Breast epithelium (tissue), 4 donors: ENCODE measurements at regions not wholly inside any gene's neighbourhood (a gene's known extent, or its start where the extent isn't known, plus 50 kb on each side); places are given as distances from the start of the nearest gene placed in this dataset.

ENCODE experiments used
- DNase-seq, 2 donors: peaks; one replicate each; pipeline ENCODE4 v3.0.0-alpha.2; 2019; ENCODE audit warnings: low spot score in 2 of 2
- H3K27ac ChIP-seq, 2 donors: fragments of 200-600 bp; sonication (generic) in 1 of 2; one replicate each; pipeline ENCODE4 v1.5.1; 2016 to 2019; ENCODE audit warnings: mild to moderate bottlenecking in 1 of 2
- H3K27me3 ChIP-seq, 2 donors: fragments of 200-600 bp; sonication (generic) in 1 of 2; one replicate each; pipeline versions ENCODE4 v1.5.1 to v1.6.0; 2017 to 2019; ENCODE audit warnings: control low read depth in 1 of 2, mild to moderate bottlenecking in 1 of 2
- H3K36me3 ChIP-seq: fragments of 200-600 bp; one replicate; pipeline ENCODE4 v1.5.1; 2019
- H3K4me1 ChIP-seq, 2 donors: fragments of 200-600 bp; sonication (generic); one replicate each; pipeline ENCODE4 v1.5.1; 2016 to 2019; ENCODE audit warnings: control low read depth in 1 of 2
- H3K4me3 ChIP-seq, 3 donors: fragments of 200-600 bp; sonication (generic); 1 replicate in 2 of 3; 2 replicates in 1 of 3; pipeline ENCODE4 v1.5.1; 2016 to 2019; ENCODE audit warnings: mild to moderate bottlenecking in 3 of 3, moderate library complexity in 2 of 3
- H3K9me3 ChIP-seq, 2 donors: fragments of 200-600 bp; sonication (generic) in 1 of 2; one replicate each; pipeline ENCODE4 v1.5.1; 2016 to 2019; ENCODE audit warnings: control low read depth in 1 of 2
- POLR2A ChIP-seq: fragments of 450-650 bp; IDR thresholded peaks from one replicate; pipeline ENCODE4 v1.6.1; 2016; ENCODE audit warnings: antibody characterized with exemption, mild to moderate bottlenecking, moderate library complexity
- POLR2AphosphoS5 ChIP-seq, 3 donors: sonication (generic); formaldehyde crosslinking; IDR thresholded peaks; one replicate each; pipeline ENCODE4 v1.6.1; 2017; ENCODE audit warnings: antibody characterized with exemption in 3 of 3
- intact Hi-C: fragments of 100-400 bp; cut with DNase I; formaldehyde crosslinking; loops from one replicate; pipeline ENCODE4 v1.15.1; 2023; ENCODE audit warnings: low total_unique reads
- TF ChIP-seq, protein P1 (sequence below), 3 donors: fragments of 450-650 bp; IDR thresholded peaks; one replicate each; pipeline ENCODE4 v1.5.1; 2016 to 2017; ENCODE audit warnings: antibody characterized with exemption in 3 of 3, mild to moderate bottlenecking in 3 of 3, moderate library complexity in 3 of 3

DNA sequence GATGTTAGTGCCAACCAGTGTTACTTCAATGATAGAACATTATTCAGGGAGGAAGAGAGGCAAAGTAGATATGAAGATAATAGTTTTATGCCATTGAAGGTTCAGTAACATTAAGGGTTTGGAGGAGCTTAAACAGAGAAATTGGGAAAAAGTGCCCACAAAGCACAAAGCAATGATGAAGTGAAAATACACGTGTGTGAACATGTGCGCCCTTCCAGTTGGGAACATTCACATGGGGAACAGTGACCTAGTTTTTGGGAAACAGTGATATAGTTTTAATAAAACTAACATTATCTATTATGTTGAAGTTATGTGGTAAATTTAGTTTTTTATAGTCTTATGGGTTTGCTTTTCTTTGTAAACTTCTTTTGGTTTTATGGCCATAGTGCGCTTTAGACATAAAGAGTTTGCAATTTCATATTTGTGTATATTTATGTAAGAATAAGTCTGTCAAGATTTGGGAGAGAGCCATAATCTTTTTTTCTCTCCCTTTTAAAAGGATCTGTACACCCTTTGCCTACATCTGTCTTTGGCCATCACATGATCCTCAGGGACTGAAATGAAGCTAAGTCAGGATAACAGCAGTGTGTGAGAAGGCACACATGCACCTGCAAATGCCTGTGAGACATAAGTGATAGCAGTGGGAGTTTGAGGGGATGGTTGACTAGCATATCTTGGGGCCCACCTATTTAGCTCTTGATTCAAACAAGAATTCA is 450.3 kb upstream of the THRB start:
- Histone ChIP-seq H3K4me1 (no peaks in the 10 kb centered on the region), H3K27me3 (no peaks in the 10 kb centered on the region), H3K4me3 (no peak overlapping the region), H3K36me3 (no peaks in the 10 kb centered on the region), H3K27ac (no peak overlapping the region), H3K9me3 (no peaks in the 10 kb centered on the region)
- intact Hi-C loops: no loop called here
- TF ChIP-seq POLR2A (no peak), POLR2AphosphoS5 (IDR thresholded peaks at IDR 0.05) (no peak)
- TF ChIP-seq, protein P1, sequence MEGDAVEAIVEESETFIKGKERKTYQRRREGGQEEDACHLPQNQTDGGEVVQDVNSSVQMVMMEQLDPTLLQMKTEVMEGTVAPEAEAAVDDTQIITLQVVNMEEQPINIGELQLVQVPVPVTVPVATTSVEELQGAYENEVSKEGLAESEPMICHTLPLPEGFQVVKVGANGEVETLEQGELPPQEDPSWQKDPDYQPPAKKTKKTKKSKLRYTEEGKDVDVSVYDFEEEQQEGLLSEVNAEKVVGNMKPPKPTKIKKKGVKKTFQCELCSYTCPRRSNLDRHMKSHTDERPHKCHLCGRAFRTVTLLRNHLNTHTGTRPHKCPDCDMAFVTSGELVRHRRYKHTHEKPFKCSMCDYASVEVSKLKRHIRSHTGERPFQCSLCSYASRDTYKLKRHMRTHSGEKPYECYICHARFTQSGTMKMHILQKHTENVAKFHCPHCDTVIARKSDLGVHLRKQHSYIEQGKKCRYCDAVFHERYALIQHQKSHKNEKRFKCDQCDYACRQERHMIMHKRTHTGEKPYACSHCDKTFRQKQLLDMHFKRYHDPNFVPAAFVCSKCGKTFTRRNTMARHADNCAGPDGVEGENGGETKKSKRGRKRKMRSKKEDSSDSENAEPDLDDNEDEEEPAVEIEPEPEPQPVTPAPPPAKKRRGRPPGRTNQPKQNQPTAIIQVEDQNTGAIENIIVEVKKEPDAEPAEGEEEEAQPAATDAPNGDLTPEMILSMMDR (IDR thresholded peaks at IDR 0.05): no peak
- no peak for DNase-seq

DNA sequence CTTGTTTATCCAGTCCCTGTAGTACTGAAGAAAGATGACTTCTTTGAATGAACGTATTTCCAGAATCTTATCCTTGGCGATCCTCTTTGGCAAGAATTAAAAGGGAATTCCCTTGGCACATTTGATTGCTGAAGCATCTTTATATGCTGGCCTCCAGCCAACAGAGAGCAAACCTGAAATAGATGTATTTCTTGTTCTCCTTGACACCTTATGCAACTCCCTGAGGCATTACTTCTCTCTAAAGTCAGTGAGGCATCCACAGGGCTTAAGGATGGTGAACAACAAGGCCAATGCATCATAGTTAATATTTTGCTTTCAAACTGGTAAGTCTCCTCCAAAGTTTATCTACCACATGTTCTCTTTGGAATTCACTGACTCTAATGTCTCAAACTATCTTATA is 450.9 kb upstream of the THRB start:
- Histone ChIP-seq H3K9me3 (no peaks in the 10 kb centered on the region), H3K4me3 (no peak overlapping the region), H3K27me3 (no peaks in the 10 kb centered on the region), H3K36me3 (no peaks in the 10 kb centered on the region), H3K4me1 (no peaks in the 10 kb centered on the region), H3K27ac (no peak overlapping the region)
- intact Hi-C loops: no loop called here
- DNase-seq: no peak
- TF ChIP-seq POLR2AphosphoS5 (IDR thresholded peaks at IDR 0.05): no peak
- TF ChIP-seq, protein P1 (IDR thresholded peaks at IDR 0.05): no peak
- no peak for TF ChIP-seq POLR2A

DNA sequence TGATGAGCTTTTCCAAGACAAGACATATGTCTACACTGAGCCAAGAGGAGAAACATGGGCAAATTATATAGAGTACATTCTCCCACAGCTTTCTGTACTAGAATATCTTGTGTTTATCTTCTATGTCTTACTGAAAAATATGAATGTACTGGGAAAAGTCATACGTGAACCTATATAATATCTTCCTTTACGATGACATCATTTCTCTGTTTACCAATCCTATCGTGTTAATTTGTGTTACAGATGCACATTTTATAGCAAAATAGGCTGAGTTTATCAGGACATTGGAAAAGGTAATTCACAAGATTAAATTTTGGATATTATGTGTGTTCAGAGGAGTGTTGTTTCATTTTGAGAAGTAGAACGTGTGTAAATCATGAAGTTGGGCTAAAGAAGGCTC is 452.5 kb upstream of the THRB start:
- Histone ChIP-seq H3K27me3 (no peaks in the 10 kb centered on the region), H3K36me3 (no peaks in the 10 kb centered on the region), H3K4me1 (no peaks in the 10 kb centered on the region), H3K27ac (no peak overlapping the region), H3K9me3 (no peaks in the 10 kb centered on the region), H3K4me3 (no peak overlapping the region)
- TF ChIP-seq POLR2A (no peak), POLR2AphosphoS5 (IDR thresholded peaks at IDR 0.05) (no peak)
- TF ChIP-seq, protein P1 (IDR thresholded peaks at IDR 0.05): no peak
- intact Hi-C loops: no loop called here
- DNase-seq: no peak

DNA sequence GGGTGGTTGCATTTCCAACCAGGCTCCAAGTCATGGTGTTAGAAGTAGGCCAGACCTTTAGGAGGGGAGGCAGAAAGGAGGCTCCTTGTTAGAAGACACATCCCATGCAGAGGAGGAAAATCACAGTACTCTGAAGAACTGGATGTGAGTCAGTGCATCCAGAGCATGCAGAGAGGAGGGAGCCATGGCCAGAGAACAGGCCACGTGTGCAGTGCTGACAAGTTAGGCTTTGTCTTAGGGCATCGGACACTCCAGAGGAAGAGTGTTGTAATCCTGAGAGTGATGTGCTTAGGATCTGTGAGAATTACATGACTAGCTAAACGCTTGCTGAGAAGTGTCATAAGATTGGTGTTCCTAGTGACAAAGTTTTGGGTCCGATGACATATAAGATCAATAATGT is 456.5 kb upstream of the THRB start:
- Histone ChIP-seq H3K36me3 (no peaks in the 10 kb centered on the region), H3K27ac (no peak overlapping the region), H3K4me3 (no peak overlapping the region), H3K27me3 (no peaks in the 10 kb centered on the region), H3K4me1 (no peaks in the 10 kb centered on the region), H3K9me3 (no peaks in the 10 kb centered on the region)
- TF ChIP-seq, protein P1 (IDR thresholded peaks at IDR 0.05): no peak
- TF ChIP-seq POLR2A (no peak), POLR2AphosphoS5 (IDR thresholded peaks at IDR 0.05) (no peak)
- no peak for DNase-seq
- intact Hi-C loops: no loop called here

DNA sequence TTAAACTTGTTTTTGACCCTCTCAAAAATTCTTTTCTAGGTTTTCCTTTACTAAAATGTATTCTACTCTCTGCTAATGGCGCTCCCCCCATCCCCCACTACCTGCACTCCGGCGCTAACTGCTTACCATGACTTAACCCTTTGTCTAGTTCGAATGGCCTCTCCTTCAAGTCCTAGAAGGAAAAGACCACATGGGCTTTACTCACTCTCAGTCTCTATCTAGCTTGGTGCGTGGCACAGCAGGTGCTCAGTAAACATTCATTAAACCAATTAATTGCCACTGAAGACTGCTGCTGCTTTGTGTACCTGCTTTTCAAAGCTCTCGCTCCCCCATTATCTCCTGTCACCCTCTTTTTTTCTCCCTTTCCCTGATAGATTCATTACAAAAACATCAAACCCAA is 457.7 kb upstream of the THRB start:
- intact Hi-C loops: no loop called here
- no peaks in the 10 kb centered on the region for H3K36me3 ChIP-seq
- DNase-seq: no peak
- H3K27me3 ChIP-seq: no peaks in the 10 kb centered on the region
- H3K4me1 ChIP-seq: no peaks in the 10 kb centered on the region
- H3K9me3 ChIP-seq: no peaks in the 10 kb centered on the region
- TF ChIP-seq POLR2A (no peak), POLR2AphosphoS5 (IDR thresholded peaks at IDR 0.05) (no peak)
- TF ChIP-seq, protein P1 (IDR thresholded peaks at IDR 0.05): no peak
- H3K4me3 ChIP-seq: no peak overlapping the region
- H3K27ac ChIP-seq: no peak overlapping the region
